ENCODE measurements at regions not wholly inside any gene's neighbourhood (a gene's known extent, or its start where the extent isn't known, plus 50 kb on each side); places are given as distances from the start of the nearest gene placed in this dataset.

GRCh38 chr2:166802475-166802874 lies 85.8 kb upstream of the XIRP2 start:
- no peak for TF ChIP-seq NFIX (CRISPR knock-in tag; IDR thresholded peaks at IDR 0.05; ENCODE audit: low read depth)
- TF ChIP-seq EZH2 (IDR thresholded peaks at IDR 0.05; ENCODE audit: borderline replicate concordance, low read depth, low read length): no peak
- TF ChIP-seq ZSCAN29 (IDR thresholded peaks at IDR 0.05): no peak
- TF ChIP-seq CHD1 (IDR thresholded peaks at IDR 0.05; ENCODE audit: low read length): no peak
- TF ChIP-seq USF2 (CRISPR knock-in tag; IDR thresholded peaks at IDR 0.05): no peak
- TF ChIP-seq, protein P1, sequence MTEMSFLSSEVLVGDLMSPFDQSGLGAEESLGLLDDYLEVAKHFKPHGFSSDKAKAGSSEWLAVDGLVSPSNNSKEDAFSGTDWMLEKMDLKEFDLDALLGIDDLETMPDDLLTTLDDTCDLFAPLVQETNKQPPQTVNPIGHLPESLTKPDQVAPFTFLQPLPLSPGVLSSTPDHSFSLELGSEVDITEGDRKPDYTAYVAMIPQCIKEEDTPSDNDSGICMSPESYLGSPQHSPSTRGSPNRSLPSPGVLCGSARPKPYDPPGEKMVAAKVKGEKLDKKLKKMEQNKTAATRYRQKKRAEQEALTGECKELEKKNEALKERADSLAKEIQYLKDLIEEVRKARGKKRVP (CRISPR knock-in tag; IDR thresholded peaks at IDR 0.05): no peak
- TF ChIP-seq PKNOX1 (IDR thresholded peaks at IDR 0.05): no peak
- TF ChIP-seq, protein P2, sequence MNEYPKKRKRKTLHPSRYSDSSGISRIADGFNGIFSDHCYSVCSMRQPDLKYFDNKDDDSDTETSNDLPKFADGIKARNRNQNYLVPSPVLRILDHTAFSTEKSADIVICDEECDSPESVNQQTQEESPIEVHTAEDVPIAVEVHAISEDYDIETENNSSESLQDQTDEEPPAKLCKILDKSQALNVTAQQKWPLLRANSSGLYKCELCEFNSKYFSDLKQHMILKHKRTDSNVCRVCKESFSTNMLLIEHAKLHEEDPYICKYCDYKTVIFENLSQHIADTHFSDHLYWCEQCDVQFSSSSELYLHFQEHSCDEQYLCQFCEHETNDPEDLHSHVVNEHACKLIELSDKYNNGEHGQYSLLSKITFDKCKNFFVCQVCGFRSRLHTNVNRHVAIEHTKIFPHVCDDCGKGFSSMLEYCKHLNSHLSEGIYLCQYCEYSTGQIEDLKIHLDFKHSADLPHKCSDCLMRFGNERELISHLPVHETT (CRISPR knock-in tag; conservative IDR thresholded peaks at IDR 0.05 in 1 of 2, IDR thresholded peaks at IDR 0.05 in 1 of 2): no peak
- TF ChIP-seq UBTF (IDR thresholded peaks at IDR 0.05; ENCODE audit: borderline replicate concordance in 1 of 2, low read depth in 2 of 2, low read length in 2 of 2): no peak
- TF ChIP-seq RBM22 (IDR thresholded peaks at IDR 0.05; ENCODE audit: low read depth, low read length, poor library complexity, severe bottlenecking): no peak
- TF ChIP-seq, protein P3, sequence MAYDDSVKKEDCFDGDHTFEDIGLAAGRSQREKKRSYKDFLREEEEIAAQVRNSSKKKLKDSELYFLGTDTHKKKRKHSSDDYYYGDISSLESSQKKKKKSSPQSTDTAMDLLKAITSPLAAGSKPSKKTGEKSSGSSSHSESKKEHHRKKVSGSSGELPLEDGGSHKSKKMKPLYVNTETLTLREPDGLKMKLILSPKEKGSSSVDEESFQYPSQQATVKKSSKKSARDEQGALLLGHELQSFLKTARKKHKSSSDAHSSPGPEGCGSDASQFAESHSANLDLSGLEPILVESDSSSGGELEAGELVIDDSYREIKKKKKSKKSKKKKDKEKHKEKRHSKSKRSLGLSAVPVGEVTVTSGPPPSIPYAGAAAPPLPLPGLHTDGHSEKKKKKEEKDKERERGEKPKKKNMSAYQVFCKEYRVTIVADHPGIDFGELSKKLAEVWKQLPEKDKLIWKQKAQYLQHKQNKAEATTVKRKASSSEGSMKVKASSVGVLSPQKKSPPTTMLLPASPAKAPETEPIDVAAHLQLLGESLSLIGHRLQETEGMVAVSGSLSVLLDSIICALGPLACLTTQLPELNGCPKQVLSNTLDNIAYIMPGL (CRISPR knock-in tag; IDR thresholded peaks at IDR 0.05): no peak
- TF ChIP-seq TAF1 (IDR thresholded peaks at IDR 0.05; ENCODE audit: control insufficient read depth, extremely low read depth, insufficient read depth, low read length, severe bottlenecking): no peak
- no peak for TF ChIP-seq ZNF764 (CRISPR knock-in tag; IDR thresholded peaks at IDR 0.05; ENCODE audit: low read depth)
- TF ChIP-seq, protein P4, sequence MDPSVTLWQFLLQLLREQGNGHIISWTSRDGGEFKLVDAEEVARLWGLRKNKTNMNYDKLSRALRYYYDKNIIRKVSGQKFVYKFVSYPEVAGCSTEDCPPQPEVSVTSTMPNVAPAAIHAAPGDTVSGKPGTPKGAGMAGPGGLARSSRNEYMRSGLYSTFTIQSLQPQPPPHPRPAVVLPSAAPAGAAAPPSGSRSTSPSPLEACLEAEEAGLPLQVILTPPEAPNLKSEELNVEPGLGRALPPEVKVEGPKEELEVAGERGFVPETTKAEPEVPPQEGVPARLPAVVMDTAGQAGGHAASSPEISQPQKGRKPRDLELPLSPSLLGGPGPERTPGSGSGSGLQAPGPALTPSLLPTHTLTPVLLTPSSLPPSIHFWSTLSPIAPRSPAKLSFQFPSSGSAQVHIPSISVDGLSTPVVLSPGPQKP (CRISPR knock-in tag; IDR thresholded peaks at IDR 0.05): no peak

Data from K562 (cell line).